Breast epithelium (tissue), 3 donors: ENCODE measurements at regions not wholly inside any gene's neighbourhood (a gene's known extent, or its start where the extent isn't known, plus 50 kb on each side); places are given as distances from the start of the nearest gene placed in this dataset.

Source experiments
- POLR2AphosphoS5 ChIP-seq, 3 donors: sonication (generic); formaldehyde crosslinking; IDR thresholded peaks; one replicate each; pipeline ENCODE4 v1.6.1; 2017; ENCODE audit warnings: antibody characterized with exemption in 3 of 3
- TF ChIP-seq, protein P1 (sequence below), 3 donors: fragments of 450-650 bp; IDR thresholded peaks; one replicate each; pipeline ENCODE4 v1.5.1; 2016 to 2017; ENCODE audit warnings: antibody characterized with exemption in 3 of 3, mild to moderate bottlenecking in 3 of 3, moderate library complexity in 3 of 3

DNA sequence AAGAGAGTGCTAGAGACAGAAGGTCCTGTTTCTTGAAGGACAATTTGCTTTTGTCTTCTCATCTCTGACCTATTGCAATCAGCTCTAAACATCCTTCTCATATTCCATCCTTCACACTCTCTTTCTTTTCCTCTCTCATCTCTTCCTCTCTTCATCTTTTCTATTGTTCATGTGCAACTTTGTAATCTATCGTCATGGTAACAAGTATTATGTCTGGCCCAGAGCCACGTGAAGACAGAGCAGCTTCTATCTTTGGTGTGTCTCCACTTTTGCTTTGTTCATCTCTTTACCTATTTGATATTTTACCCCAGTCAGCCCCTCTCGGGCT lies 104.9 kb upstream of the ABCB5 start:
- TF ChIP-seq, protein P1, sequence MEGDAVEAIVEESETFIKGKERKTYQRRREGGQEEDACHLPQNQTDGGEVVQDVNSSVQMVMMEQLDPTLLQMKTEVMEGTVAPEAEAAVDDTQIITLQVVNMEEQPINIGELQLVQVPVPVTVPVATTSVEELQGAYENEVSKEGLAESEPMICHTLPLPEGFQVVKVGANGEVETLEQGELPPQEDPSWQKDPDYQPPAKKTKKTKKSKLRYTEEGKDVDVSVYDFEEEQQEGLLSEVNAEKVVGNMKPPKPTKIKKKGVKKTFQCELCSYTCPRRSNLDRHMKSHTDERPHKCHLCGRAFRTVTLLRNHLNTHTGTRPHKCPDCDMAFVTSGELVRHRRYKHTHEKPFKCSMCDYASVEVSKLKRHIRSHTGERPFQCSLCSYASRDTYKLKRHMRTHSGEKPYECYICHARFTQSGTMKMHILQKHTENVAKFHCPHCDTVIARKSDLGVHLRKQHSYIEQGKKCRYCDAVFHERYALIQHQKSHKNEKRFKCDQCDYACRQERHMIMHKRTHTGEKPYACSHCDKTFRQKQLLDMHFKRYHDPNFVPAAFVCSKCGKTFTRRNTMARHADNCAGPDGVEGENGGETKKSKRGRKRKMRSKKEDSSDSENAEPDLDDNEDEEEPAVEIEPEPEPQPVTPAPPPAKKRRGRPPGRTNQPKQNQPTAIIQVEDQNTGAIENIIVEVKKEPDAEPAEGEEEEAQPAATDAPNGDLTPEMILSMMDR (IDR thresholded peaks at IDR 0.05) = no peak
- TF ChIP-seq POLR2AphosphoS5 (IDR thresholded peaks at IDR 0.05) = no peak
